ENCODE measurements at regions not wholly inside any gene's neighbourhood (a gene's known extent, or its start where the extent isn't known, plus 50 kb on each side); places are given as distances from the start of the nearest gene placed in this dataset.
"Not testable (repeated sequence)": the region's sequence is repeated elsewhere in the genome, so short reads cannot be mapped to it uniquely, and the experiment has no call there.

DNA sequence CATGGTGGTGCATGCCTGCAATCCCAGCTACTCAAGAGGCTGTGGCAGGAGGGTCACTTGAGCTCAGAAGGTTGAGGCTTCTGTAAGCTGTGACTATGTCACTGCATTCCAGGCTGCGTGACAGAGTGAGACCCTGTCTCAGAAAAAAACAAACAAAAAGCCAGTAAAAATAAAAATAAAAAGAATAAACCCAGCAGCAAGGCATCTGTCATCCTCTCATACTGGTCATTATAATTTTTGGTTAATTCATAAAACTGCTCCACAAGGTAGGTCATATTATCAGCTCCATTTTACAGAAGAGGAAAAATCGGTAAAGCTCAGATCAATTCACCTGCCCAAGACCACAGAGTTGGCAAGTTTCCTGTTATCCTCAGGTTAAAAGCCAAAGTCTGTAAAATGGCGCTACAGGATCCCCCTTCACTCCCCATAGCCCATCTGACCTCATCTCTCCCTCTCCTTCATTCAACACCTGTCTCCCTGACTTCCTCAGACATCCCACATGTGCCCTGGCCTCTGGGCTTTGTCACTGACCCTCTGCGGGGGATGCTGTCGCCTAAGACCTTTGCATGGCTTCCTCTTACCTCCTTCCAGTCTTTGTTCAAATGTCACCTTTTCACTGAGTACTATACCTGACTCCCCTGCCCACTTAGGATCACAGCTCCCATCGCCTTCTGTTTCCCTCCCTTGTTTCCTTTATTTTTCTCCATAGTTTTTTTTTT, 213.2 kb upstream of the ZNF217 start:
- ChIA-PET POLR2A (ENCODE audit: low non-redundant PET) (no interaction called here), CTCF (interaction anchor here (0.7 kb wide), 1 partner anchor 118 kb away, joined by 4 read pairs; no protein-coding TSS in a partner anchor)
- TF ChIP-seq, protein P1, sequence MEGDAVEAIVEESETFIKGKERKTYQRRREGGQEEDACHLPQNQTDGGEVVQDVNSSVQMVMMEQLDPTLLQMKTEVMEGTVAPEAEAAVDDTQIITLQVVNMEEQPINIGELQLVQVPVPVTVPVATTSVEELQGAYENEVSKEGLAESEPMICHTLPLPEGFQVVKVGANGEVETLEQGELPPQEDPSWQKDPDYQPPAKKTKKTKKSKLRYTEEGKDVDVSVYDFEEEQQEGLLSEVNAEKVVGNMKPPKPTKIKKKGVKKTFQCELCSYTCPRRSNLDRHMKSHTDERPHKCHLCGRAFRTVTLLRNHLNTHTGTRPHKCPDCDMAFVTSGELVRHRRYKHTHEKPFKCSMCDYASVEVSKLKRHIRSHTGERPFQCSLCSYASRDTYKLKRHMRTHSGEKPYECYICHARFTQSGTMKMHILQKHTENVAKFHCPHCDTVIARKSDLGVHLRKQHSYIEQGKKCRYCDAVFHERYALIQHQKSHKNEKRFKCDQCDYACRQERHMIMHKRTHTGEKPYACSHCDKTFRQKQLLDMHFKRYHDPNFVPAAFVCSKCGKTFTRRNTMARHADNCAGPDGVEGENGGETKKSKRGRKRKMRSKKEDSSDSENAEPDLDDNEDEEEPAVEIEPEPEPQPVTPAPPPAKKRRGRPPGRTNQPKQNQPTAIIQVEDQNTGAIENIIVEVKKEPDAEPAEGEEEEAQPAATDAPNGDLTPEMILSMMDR (conservative IDR thresholded peaks at IDR 0.05; ENCODE audit: low read depth) = no peak
- no peak for DNase-seq (ENCODE audit: low spot score)
- peak overlapping the region; percentile 90 for H3K27ac ChIP-seq

DNA sequence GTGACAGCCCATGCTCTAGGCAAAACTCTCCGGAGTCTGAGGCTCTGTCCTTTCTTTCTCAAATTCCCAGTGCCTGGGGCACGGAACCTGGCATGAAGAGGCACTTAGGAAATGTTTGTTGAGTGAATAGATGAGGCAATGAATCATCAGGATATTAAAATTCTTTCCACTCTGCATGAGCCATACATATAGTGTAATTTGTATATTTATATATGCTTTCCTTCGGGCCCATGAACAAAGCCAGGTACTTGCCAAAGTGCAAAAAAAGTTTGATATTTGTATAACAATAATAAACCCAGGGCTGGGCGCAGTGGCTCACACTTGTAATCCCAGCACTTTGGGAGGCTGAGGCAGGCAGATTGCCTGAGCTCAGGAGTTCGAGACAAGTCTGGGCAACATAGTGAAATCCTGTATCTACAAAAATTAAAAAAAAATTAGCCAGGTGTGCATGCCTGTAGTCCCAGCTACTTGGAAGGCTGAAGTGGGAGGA, 212.3 kb upstream of the ZNF217 start:
- peak; percentile 92 for DNase-seq (ENCODE audit: low spot score)
- POLR2A ChIA-PET (ENCODE audit: low non-redundant PET) = no interaction called here
- TF ChIP-seq, protein P1 (conservative IDR thresholded peaks at IDR 0.05; ENCODE audit: low read depth) = no peak
- peak overlapping the region; percentile 90 for H3K27ac ChIP-seq
- CTCF ChIA-PET = interaction anchor here (0.6 to 1.5 kb wide), 5 partner anchors 13 to 170 kb away, joined by 3 to 4 read pairs (median 3); no protein-coding TSS in a partner anchor

DNA sequence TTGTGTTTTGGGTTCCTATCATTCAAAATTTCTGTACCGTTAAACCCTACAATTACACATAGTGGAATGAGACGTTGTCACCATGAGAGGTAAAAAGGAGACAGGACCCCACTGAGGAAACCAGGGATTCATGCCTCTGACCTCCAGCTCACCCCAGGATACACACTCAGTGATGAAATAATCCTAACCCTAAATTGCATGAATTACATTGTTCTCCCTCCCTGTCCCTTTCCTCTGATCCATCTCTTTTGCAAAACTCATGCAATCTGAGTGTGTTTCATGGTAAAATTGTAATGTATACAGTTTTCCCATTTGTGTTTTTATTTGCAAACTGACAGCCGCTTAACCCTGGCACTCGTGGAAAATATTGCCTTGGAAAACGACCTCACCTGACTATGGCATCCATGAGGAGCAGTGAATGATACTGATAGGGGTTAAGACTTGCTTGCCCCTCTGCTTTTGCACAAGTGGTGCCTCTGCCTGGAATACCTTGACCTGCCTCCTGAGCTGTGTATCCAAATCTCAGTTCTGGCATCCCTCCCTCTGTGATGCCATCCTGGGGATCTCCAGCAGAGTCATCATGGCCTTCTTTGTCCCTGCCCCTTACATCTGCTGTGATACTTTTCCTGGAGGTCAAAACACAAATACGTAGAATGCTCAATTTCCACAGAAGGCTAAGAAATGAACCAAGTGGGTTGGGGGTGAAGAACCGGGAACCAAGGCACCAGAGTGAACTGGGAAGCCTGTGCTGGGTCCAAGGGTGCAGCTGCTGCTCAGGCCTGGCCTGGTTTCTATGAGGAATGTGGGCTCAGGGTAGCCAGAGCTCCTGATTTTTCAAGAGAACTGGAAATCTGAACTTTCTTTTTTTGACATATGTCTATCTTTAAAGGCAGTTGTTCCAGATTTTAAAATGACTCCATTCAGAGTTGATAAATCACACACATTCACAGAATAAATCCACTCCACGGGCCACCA, 211.6 kb upstream of the ZNF217 start:
- peak overlapping the region; percentile 90 for H3K27ac ChIP-seq
- POLR2A ChIA-PET (ENCODE audit: low non-redundant PET) = no interaction called here
- CTCF ChIA-PET = interaction anchor here (0.6 to 1.5 kb wide), 5 partner anchors 12 to 170 kb away, joined by 3 to 4 read pairs (median 3); no protein-coding TSS in a partner anchor
- DNase-seq (ENCODE audit: low spot score) = peak; percentile 41
- TF ChIP-seq, protein P1 (conservative IDR thresholded peaks at IDR 0.05; ENCODE audit: low read depth) = no peak

DNA sequence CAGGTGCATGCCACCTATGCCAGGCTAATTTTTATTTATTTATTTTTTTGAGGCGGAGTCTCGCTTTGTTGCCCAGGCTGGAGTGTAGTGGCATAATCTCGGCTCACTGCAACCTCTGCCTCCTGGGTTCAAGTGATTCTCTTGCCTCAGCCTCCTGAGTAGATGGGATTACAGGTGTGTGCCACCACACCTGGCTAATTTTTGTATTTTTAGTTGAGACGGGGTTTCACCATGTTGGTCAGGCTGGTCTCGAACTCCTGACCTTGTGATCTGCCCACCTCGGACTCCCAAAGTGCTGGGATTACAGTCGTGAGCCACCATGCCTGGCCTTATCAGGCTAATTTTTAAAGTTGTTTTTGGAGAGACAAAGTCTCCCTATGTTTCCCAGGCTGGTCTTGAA, 210.7 kb upstream of the ZNF217 start:
- DNase-seq (ENCODE audit: low spot score); CTCF ChIA-PET; POLR2A ChIA-PET (ENCODE audit: low non-redundant PET): not testable (repeated sequence)
- H3K27ac ChIP-seq = peak overlapping the region; percentile 42; the same call in 1 of the 2 replicates

DNA sequence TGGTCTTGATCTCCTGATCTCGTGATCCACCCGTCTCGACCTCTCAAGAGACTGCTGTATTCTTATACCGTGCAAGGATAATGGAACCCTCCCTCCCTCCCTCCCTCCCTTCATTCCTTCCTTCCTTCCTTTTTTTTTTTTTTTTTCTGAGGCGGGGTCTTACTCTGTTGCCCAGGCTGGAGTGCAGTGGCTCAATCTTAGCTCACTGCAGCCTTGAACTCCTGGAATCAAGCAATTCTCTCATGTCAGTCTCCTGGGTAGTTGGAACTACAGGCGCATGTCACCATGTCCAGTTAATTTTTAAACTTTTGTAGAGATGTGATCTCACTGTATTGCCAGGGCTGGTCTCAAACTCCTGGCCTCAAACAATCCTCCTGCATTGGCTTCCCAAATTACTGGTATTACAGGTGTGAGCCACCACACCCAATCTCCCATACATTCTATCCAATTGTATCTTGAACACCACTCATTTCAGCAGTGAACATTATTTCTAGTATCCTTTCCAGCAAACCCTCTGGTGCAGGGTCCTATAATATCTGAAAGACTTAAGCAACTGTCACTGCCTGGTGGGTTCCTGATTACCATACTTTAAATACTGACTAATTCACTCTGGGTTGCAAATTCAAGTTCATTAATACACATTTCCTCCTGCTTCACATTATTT, 210.0 kb upstream of the ZNF217 start:
- no peak for DNase-seq (ENCODE audit: low spot score)
- POLR2A ChIA-PET (ENCODE audit: low non-redundant PET) = no interaction called here
- H3K27ac ChIP-seq = peak overlapping the region; percentile 37
- TF ChIP-seq, protein P1 (conservative IDR thresholded peaks at IDR 0.05; ENCODE audit: low read depth) = no peak
- CTCF ChIA-PET = no interaction called here

DNA sequence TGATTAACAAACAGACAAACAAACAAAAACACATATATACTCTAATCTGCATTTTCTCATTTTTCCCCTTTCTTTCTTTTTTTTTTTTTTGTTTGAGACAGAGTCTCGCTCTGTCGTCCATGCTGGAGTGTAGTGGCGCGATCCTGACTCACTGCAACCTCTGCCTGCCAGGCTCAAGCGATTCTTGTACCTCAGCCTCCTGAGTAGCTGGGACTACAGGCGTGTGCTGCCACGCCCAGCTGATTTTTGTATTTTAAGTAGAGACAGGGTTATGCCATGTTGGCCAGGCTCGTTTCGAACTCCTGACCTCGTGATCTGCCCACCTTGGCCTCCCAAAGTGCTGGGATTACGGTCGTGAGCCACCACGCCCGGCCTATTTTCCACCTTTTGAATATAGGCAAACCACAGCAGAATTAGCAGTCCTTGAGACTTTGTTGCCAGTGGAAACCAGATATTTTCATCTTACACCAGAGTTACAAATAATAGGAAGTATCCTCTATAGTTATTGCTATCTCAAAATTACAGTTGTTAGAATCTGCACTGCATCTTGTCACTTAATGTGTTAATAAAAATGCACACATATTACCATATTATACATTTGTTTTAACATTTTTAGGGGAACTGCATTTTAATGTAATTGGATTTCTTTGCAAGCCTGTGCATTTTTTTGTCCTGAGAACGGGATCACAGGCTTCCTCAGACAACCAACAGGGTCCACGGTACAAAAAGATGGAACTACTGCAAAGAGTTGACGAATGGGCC, 208.2 kb upstream of the ZNF217 start:
- CTCF ChIA-PET = interaction anchor here (0.7 kb wide), 1 partner anchor 114 kb away, joined by 3 read pairs; no protein-coding TSS in a partner anchor
- TF ChIP-seq, protein P1 (conservative IDR thresholded peaks at IDR 0.05; ENCODE audit: low read depth) = no peak
- POLR2A ChIA-PET (ENCODE audit: low non-redundant PET) = interaction anchor here (0.7 kb wide), 1 partner anchor 66 kb away, joined by 3 read pairs; no protein-coding TSS in a partner anchor
- H3K27ac ChIP-seq = peak overlapping the region; percentile 37
- no peak for DNase-seq (ENCODE audit: low spot score)

All from RWPE1 (cell line).